Erythroblast (primary cell): ENCODE measurements at regions not wholly inside any gene's neighbourhood (a gene's known extent, or its start where the extent isn't known, plus 50 kb on each side); places are given as distances from the start of the nearest gene placed in this dataset.

Experiments
- DNase-seq, 2 experiments: peaks; one replicate each; lab custom pipeline; 2025; lab: John Stamatoyannopoulos, UW
- GATA1 ChIP-seq: IDR thresholded peaks from 2 replicates; pipeline ENCODE4 v1.6.1; 2011; ENCODE audit warnings: low read depth, mild to moderate bottlenecking, control low read depth, low read length, moderate library complexity
- POLR2A ChIP-seq: IDR thresholded peaks from 2 replicates; pipeline ENCODE4 v1.6.1; 2011; ENCODE audit warnings: mild to moderate bottlenecking, low read length

GRCh38 chr15:101590785-101591184 is 61.4 kb downstream of the TM2D3 start:
- DNase-seq: no peak
- TF ChIP-seq GATA1: no peak
- no peak for TF ChIP-seq POLR2A

DNA sequence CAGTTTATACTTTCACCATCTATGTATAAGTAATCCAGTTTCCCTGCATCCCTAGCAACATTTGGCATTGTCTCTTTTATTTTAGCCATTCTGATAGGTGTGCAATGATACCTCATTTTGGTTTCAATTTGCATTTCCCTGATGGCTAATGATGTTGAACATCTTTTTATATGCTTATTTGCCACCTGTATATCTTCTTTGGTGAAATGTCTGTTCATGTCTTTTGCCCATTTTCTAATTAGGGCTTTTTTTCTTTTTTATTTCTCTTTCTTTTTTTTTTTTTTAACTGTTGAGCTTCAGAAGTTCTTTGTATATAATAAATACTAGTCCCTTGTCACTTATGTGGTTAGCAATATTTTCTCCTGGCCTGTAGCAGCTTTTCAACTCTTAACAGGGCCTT is 68.9 kb downstream of the TM2D3 start:
- TF ChIP-seq POLR2A (no peak), GATA1 (no peak)
- no peak for DNase-seq

- TF ChIP-seq GATA1 (no peak), POLR2A (no peak)
- no peak for DNase-seq
Observed at GRCh38 chr15:101580431-101580830, 71.8 kb downstream of the TM2D3 start.

GRCh38 chr15:101579631-101580163 is 72.5 kb downstream of the TM2D3 start:
- DNase-seq: no peak
- TF ChIP-seq GATA1: no peak
- no peak for TF ChIP-seq POLR2A

DNA sequence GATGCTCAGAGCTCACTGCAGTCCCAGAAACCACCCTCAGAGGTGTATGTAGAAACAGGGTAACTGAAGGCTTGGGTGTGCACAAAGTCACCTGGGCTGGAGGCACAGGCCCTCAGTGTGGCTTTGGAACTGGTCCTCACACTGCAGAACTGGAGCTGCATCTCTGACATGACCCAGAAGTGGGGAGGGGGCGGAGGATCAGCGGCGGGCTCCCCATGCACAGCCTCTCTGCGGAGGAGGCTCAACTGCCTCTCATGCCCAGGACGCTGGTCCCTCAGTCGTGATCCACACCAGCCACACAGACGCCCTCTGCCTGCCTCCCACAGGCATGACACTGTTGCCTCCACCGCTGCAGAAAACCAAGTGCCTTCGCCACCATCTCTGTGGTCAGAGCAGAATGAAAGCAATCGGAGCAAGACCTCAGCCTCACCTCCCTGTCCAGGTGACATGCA is 73.7 kb downstream of the TM2D3 start:
- TF ChIP-seq GATA1 (no peak), POLR2A (no peak)
- DNase-seq: peak; percentile 33 to 55

GRCh38 chr15:101573951-101574350 is 78.2 kb downstream of the TM2D3 start:
- TF ChIP-seq GATA1 (no peak), POLR2A (no peak)
- no peak for DNase-seq

GRCh38 chr15:101570241-101570640 is 80.7 kb upstream of the PCSK6 start:
- DNase-seq: no peak
- TF ChIP-seq POLR2A (no peak), GATA1 (no peak)

GRCh38 chr15:101568821-101569555 is 79.5 kb upstream of the PCSK6 start:
- DNase-seq: no peak
- TF ChIP-seq GATA1 (no peak), POLR2A (no peak)

GRCh38 chr15:101568309-101568708 is 78.8 kb upstream of the PCSK6 start:
- no peak for TF ChIP-seq POLR2A
- TF ChIP-seq GATA1: no peak
- DNase-seq: no peak

DNA sequence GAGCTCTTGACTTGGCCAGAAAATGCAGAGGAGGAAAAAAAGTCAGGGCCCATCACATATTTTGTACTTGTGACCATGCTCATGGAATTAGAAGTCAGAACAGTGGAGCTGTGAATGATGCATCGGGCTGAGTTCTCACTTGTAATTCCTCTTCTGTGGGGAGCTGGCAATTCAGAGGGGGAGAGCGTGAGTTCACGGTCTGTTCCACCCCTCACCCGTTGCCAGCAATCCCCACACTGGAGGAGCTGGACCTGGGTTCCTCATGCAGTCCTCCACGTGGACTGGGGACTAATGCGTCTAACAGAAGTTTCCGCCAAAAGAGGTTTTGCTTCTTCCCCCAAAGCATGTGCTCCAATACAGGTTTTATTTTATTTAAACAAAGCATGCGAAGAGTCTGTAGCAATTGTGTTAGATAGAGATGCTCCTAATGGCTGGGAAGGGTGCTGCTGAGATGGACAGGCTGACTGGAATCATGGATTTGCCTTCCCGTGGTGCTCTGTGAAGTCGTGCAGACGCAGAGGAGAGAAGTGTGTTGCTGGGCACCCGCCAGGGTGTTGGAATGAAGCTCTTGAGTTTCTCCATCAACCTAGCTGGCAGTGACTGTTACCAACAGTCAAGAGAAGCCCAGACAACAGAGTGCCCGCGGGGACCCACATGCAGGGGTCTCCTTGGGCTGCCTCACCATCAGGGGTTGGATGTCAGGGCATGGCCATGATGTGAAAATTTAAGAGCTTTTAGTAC is 77.4 kb upstream of the PCSK6 start:
- no peak for DNase-seq
- TF ChIP-seq GATA1 (no peak), POLR2A (no peak)

- TF ChIP-seq GATA1 (no peak), POLR2A (no peak)
- DNase-seq: no peak
Observed at GRCh38 chr15:101565377-101565776, 75.9 kb upstream of the PCSK6 start.

- TF ChIP-seq POLR2A (no peak), GATA1 (no peak)
Observed at GRCh38 chr15:101563176-101563796, 73.8 kb upstream of the PCSK6 start.

DNA sequence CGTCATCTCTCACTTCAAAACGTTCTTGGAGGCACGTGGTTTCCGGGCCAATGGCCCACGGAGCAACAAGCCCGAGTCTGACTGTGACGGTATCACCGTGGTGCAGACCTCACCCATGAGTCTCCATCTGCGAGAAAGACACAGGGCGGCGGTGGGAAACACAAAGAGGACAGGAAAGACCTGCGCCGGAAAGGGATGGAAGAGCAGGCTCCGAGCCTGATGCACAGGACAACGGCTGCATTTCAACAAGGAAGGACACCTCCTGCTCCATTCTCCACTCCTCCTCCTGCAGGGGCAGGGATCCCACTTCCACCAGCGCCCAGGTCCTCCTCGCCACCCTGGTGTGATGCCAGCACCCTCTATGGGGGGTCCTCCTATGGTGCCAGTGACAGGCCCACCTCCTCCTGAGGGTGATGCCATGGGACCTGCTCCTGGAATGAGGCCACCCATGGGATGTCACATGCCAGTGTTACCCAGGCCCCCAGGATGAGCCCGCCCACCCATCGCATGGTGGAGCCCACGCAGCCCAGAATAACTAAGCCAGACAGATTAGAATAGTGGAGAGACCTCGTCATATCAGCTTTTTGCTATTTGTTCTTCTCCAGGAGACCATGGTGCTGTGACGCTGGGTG is 73.0 kb upstream of the PCSK6 start:
- no peak for TF ChIP-seq POLR2A
- no peak for TF ChIP-seq GATA1
- DNase-seq: no peak

More at GRCh38 chr15:101563176-101563796, 73.8 kb upstream of the PCSK6 start:
- DNase-seq: no peak
